Epidermal melanocyte (primary cell): ENCODE measurements at regions not wholly inside any gene's neighbourhood (a gene's known extent, or its start where the extent isn't known, plus 50 kb on each side); places are given as distances from the start of the nearest gene placed in this dataset.

ENCODE experiments used
- DNase-seq: peaks from one replicate; pipeline ENCODE4 v3.0.0; 2011; ENCODE audit warnings: low spot score; ENCODE audit not compliant: insufficient read length

DNA sequence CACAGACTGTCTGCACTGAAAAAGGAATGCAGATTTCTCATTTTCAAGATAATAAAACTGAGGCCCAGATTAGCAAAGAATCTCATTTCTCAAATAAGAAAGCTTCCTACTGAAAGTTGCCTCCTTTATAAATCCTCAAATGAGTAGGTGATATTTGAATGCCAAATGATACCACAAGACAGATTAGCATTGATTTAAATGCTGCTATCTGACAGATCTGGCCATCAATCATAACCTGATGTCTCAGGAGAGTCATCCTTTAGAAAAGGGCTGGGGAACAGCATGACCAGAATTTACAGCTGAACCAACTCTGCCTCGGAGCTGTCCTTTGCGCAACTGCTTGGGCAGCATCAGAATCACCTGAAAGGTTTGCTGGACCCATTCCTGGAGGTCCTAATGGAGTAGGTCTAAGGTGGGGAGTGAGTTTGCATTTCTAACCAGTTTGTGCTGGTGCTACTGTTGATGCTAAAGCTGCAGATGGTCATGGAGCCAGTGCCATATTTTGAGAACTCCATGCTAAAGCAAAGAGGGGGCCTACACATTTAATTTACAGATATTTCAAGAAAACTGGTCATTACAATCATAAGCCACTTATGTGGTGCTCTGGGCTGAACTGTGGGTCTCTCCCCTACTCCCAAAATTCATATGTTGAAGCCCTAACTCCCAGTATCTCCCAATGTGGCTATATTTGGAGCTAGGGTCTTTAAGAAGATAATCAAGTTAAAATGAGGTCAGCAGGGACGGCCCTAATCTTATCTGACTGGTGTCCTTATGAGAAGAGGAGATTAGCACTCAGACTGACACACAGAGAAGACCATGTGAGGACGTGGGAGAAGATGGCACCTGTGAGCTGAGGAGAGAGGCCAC lies 295.5 kb upstream of the JARID2 start:
- no peak for DNase-seq

DNA sequence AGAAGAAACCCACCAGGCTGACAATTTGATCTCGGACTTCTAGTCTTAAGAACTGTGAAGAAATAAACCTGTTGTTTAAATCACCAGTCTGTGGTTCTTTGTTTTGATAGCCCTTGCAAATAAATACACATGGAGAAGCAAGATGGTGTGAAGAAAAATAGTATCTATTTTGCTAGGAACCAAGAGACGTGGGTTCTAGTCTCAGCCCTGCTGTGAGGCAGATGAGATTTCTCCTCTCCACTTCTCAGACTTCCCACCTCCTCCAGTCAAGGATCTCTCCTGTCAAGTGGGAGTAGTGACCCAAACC lies 294.9 kb upstream of the JARID2 start:
- DNase-seq: no peak

DNA sequence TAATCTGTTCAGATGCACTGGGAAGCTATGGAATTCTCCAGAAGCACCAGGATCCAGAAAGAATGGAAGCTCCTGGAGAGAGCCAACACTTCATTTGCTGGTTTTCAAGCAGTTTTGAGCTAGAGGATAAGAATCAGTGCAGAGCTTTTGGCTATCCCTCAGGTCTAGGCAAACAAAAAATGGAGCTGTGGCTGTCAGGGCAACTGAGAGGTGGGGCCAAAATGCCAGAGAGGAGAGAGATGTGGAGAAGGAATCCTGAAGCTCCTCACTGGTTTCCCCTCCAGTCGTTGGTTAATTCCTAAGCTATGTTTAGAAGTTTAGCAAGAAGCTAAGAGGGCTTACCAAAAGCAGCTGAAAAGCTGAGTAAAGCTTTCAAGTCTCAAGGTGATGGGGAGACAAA lies 294.2 kb upstream of the JARID2 start:
- DNase-seq: no peak

DNA sequence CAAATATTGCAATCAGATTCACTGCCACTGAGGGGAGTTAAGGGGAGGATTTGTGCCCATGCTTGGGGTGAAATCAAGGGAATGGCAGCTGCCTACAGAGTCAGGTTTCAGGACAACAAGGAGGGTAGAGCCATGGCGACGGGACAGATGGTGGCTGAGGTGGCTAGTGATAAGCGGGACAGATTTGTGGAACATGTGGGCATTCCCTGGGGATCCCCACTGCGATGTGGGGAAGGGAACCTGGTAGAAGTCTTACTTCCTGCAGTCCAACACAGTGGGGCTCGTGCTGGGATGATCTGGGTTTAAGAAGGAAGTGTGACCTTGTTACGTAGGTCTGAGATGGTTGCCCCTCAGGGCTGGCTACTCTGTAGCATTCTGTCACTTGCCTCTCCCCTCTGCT lies 292.0 kb upstream of the JARID2 start:
- no peak for DNase-seq

DNA sequence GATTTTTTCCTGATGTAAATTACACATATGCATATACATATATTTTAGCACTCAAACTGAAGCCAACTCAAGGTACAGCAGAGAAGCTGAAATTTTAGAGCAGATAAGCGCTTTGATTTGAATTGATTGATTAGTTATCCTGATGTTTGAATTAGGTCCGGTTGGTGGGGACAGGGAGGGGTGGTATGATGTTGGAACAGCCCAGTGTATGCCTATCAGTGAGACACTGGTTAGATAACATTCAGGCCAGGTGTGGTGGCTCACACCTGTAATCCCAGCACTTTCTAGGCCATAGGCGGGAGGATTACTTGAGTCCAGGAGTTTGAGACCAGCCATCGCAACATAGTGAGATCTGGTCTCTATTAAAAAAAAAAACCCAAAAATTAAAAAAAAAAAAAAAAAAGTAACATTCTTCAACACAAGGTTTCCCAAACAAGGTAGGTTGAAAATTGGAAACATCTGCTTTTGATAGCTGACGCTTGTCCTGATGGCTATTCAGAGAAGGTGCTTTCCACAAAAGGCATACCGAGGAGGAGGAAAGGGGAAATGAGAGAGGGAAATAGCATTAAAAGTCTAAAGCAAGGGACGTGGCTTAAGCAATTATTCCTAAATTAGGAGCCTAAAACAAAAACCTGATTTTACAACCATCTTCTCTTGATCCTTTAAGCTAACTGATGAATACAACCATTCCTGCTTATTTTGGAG lies 288.4 kb upstream of the JARID2 start:
- DNase-seq: no peak

DNA sequence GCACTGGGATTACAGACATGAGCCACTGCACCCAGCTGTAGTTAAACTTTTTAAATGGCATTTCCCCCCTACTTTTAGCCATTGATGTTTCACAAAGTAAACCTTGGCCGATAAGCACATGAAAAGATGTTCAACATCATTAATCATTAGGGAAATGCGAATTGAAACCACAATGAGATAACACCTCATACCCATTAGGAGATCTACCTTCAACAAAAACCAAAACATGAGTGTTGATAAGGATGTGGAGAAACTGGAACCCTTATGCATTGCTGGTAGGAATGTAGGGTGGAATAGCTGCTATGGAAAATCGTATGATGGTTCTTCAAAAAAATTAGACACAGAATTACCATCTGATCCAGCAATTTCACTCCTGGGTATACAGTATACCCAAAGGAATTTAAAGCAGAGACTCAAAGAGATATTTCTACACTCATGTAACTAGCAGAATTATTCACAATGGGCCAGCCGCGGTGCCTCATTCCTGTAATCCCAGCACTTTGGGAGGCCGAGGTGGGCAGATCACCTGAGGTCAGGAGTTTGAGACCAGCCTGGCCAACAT lies 286.5 kb upstream of the JARID2 start:
- no peak for DNase-seq

DNA sequence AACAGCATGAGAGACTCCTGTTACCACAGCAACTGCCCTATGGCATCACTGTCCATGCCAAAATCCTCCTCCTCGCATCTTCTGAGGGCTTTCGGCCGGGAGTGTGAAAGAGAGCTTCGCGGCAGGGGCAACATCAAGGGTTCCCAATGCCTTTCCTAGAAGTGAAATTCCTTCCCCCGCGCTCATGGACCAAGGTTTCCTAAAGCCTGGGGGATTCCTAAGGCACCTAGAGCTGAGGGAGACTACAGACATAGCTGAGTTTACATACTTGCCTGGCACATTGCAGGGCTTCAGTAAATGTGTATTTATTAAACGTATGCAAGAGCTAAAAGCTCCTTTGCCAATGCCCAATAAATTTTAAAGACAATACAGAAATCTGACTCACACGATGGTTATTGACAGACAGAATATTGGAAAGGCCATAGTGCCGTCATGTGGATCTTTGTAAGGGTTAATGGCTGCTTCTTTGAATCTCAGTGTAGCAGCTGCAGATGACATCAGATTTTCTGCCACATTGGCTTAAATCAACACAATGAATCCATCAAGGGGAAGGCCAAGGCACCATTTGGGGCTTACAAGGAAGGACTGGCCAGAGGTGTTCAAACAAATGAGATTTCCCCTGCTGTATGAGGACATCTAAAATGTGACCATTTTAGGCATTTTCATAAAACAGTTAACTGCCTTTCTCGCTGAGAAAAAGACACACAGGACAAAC lies 281.2 kb upstream of the JARID2 start:
- no peak for DNase-seq

DNA sequence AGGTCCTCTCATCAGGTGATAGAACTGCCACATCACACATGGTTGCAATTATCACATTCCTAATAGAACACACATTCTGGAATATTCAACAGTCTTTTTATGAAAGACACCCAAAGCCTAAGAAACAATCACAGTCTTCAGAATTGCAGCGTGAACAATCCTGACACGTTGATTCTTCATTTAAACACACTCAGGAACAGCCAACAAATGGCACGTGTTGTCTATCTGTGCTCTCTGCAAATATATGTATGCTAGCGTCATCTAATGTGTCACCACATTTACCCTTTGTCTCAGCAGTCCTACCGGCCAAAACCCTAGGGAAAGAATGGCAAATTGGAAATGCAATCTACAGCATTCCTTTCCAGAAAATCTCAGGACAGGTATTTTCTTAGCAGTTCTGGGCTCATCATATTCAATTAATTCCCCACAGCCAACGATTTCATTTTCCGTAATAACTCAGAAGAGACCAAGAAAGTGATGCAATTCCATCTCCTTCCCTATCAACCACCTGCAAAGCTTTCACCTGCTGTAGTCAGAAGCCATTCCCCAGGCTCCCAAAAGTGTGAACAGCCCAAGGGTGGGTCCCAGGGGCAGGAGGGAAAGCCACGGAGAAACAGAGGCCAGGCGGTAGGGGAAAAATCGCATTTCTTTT lies 280.3 kb upstream of the JARID2 start:
- DNase-seq: no peak

DNA sequence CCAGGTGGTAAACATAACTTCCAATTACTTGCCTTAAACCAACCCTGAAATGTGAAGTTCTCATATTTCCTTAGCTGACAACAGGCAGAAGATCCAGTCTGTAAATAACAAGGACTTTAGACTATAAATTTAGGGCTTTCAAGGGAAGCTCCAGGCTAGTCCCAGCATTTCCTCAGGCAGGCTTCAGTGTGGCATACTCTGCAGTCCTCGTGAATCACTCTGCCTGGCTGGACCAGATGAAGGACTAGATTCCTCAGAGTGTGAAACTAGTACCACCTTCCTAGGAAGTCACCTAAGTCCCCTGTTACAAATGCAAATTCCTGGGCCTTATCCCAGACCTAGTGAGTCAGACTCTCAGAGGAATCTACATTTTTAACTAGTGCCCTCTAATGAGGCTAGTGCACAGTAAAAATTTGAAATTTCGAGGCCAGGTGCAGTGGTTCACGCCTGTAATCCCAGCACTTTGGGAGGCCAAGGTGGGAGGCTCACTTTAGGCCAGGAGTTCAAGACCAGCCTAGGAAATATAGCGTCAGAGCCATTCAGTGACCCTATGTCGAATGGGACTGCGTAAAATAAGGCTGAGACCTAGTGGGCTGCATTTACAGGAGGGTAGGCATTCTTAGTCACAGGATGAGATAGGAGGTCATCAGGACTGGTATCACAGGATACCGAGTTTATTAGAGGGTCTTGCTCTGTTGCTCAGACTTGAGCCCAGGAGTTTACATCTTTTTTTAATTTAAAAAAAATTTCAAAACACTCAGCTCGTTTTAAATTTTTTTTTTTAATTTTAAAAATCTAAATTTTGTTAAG lies 279.6 kb upstream of the JARID2 start:
- no peak for DNase-seq

DNA sequence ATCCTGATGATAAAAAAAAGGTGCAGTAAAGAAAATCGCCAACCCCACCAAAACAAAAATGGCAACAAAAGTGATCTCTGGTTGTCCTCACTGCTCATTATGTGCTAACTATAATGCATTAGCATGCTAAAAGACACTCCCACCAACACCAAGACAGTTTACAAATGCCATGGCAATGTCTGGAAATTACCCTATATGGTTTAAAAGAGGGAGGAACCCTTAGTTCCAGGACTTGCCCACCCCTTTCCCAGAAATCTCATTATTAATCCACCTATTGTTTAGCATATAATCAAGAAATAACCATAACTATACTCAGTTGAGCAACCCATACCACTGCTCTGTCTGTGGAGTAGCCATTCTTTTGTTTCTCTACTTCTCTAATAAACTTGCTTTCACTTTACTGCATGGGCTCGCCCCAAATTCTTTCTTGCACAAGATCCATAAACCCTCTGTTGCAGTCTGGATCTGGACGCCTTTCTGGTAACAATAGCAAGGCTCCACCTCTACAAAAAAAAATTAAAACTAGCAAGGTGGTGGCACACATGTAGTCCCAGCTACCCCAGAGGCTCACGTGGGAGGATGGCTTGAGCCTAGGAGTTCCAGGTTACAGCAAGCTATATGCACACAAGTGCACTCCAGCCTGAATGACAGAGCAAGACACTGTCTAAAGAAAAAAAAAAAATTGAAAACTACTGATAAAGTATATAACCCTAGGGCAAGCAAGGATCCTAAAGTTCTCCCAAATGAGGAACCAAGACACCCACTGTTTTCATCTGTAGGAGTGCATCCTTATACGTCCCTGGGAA lies 278.8 kb upstream of the JARID2 start:
- DNase-seq: no peak

DNA sequence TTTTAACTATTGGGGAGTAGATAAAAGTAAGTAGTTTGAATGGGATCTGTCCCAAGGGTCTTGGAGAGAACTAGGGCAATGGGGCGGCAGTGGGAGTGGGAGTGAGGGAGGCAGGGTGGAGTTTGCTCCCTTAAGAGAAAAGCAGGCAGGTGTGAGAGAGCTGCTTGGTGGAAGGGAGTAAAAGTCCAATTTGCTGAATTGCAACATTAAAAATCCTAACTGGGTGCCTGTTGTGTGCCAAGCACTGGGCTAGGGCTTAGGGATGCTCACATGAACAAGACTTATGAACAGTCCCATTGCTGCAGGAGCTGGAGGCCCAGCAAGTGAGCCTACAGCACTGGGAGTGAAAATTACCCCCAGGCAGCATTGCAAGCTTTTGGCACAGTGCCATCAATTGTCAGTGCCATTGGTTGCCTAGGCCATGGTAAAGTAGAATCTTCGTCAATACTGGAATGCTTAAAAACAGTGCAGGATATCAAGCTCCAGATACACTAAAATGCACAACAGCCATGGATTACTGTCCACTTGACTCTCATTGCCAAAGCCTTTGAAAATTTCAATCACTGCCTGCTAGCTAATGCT lies 277.7 kb upstream of the JARID2 start:
- DNase-seq: no peak

DNA sequence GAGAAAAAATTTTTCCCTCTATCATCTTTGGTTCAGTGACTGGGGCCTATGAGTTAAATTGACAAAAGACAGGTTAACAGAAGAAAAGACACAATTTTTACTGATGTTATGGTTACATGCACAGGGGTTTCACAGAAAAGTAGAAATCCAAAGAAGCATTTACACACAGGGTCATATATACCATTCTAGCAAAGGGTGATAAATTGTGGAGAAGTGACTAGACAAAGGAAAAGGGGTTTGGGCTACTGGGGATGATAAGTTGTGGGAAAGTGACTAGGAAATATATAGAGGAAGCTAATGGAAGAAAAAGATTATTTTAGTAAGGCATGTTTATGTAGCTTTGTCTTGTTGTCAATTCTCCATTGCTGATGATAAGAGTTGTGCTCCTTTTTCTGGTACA lies 276.7 kb upstream of the JARID2 start:
- DNase-seq: no peak

DNA sequence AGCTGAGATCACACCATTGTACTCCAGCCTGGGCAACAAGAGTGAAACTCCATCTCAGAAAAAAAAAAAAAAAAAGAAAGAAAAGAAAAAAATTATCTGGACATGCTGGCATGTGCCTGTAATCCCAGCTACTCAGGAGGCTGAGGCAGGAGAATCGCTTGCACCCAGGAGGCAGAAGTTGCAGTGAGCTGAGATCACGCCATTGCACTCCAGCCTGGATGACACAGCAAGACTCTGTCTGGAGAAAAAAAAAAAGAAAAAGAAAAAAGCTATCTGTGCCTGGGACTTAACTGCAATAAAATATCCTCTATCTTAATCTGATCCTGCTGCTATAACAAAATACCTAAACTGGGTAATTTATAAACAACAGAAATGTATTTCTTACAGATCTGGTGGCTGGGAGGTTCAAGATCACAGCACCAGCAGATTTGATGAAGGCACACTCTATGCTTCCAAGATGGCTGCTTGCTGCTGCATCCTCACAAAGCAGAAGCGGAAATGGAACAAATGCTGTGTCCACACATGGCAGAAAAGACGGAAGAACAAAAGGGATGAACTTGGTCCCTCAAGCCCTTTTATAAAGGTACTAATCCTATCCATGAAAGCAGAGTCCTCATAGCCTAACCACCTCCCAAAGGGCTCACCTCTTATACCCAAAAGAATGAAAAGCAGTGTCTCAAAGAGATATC lies 273.3 kb upstream of the JARID2 start:
- DNase-seq: no peak

DNA sequence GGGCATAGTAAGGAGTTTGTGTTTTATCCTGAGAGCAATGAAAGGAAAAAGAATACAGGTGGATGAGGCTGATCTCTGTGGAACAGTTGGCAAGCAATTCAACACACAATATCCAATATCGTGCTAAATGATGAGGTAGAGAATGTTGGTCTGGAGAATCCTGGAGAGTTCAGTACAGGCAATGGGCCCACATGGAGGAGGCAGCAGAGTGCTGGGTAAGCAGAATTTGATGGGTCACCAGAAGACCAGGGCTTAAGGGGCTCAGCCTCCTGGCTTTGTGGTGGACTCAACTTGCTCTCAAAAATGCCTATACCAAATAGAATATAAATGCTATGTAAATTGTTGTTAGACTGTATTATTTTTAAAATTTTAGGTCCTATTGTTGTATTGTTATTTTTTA lies 271.5 kb upstream of the JARID2 start:
- no peak for DNase-seq

DNA sequence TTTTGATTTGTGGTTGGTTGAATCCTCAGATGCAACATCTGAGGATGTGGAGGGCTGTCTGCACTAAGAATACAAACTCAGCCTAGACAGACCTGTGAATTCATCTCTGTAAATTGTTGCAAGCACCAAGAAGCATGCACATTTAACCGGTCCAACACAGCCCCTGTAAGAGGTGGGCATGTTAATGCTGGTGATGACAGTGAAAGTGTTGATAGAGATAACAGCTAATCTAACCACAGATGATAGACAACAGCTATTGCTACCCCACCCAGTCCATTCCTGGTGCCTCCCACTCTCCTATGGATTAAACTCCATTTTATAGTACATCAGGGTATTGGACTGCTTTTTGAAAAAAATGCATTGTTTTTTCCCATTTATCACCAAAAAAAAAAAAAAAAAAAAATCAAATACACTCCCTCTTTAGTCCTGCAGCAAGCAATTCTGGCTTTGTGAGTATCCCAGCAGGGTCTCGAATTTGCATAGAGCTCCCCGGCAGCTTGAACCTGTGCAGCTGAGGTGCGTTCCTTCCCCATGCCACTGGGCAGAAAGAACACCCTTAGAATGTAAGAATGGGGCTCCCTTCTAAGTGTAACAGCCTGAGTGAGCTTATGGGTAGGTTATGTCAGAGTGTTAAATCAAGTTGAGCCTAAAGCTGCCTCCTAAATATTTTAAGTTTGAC lies 270.9 kb upstream of the JARID2 start:
- no peak for DNase-seq

DNA sequence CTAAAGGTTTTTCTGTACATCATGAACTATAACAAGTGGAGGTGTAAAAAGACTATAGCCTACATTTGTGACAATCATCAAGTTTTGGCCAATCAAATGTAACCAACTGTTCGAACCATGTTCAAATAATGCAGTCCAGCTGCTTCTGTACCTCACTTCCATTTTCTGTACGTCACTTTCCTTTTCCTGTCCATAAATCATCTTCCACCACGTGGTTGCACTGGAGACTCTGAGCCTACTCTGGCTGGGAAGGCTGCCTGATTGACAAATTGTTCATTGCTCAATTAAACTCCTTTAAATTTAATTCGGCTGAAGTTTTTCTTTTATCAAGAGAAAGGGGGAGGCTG lies 270.4 kb upstream of the JARID2 start:
- DNase-seq: no peak

DNA sequence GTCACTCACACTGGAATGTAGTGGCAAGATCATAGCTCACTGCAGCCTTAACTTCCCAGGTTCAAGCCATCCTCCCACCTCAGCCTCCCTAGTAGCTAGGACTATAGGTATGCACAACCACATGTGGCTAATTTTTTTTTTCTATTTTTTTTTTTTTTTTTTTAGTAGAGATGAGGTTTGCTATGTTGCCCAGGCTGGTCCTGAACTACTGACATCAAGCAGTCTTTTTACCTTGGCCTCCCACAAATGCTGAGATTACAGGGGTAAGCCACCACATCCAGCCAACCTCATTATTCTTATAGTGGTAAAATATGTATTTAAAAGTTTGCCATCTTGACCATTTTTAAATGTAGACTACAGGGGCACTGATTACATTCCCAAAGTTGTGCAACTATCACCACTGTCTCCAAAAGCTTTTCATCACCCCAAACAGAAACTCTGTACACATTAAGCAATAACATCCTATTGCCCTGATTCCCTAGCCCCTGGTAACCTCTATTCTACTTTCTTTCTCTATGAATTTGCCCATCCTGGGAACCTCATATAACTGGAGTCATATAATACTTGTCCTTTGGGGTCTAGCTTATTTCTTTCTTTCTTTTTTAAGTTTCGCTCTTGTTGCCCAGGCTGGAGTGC lies 268.0 kb upstream of the JARID2 start:
- DNase-seq: no peak

DNA sequence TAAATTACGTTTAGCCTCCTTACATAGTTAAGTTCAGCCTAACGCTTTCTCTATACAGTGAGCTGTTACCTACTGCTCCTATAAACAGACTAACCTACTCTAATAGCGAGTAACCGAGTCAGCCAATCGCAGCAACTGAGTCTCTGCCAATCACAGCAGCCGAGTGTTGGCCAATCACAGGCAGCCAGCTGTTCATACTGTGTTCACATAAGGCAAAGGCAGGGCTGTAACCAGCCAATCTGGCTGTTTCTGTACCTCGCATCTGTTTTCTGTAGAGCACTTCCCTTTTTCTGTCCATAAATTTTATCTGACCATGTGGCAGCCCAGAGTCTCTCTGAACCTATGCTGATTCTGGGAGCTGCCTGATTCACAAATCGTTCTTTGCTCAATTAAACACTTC lies 263.9 kb upstream of the JARID2 start:
- no peak for DNase-seq
